Keratinocyte (primary cell): ENCODE measurements at regions not wholly inside any gene's neighbourhood (a gene's known extent, or its start where the extent isn't known, plus 50 kb on each side); places are given as distances from the start of the nearest gene placed in this dataset.
A peak's percentile ranks its signal among the peaks of the same experiment; 100 is the strongest.
"Not testable (repeated sequence)": the region's sequence is repeated elsewhere in the genome, so short reads cannot be mapped to it uniquely, and the experiment has no call there.

Experiments
- DNase-seq: peaks from one replicate; pipeline ENCODE4 v3.0.0-alpha.2; 2011; ENCODE audit warnings: low read depth, missing footprints, low spot score
- FAIRE-seq: peaks from 2 replicates; lab custom pipeline; 2011; peaks lifted over from hg19 to GRCh38; lab: Jason Lieb, UNC
- H2AFZ ChIP-seq: 2 replicates; pipeline ENCODE4 v1.6.0; 2012; ENCODE audit warnings: low read length, control low read depth, inconsistent platforms; ENCODE audit not compliant: control insufficient read depth
- H3K27ac ChIP-seq: 2 replicates; pipeline ENCODE4 v1.5.1; 2011; ENCODE audit warnings: low read length; ENCODE audit not compliant: control insufficient read depth, insufficient read depth
- H3K27me3 ChIP-seq: 3 replicates; pipeline ENCODE4 v1.6.0; 2011; ENCODE audit warnings: low read length; ENCODE audit not compliant: control insufficient read depth, insufficient read depth; ENCODE audit errors: extremely low read depth
- H3K36me3 ChIP-seq, 2 experiments: 2 replicates in 1 of 2; 3 replicates in 1 of 2; pipeline ENCODE4 v1.5.1; 2011; ENCODE audit warnings: low read length in 2 of 2, mild to moderate bottlenecking in 1 of 2; ENCODE audit not compliant: control insufficient read depth in 2 of 2, insufficient read depth in 2 of 2; ENCODE audit errors: extremely low read depth in 1 of 2
- H3K4me1 ChIP-seq: 3 replicates; pipeline ENCODE4 v1.5.1; 2011; ENCODE audit warnings: low read length; ENCODE audit not compliant: control insufficient read depth, insufficient read depth; ENCODE audit errors: extremely low read depth
- H3K4me2 ChIP-seq: 3 replicates; pipeline ENCODE4 v1.6.0; 2011; ENCODE audit warnings: low read depth, low read length; ENCODE audit not compliant: control insufficient read depth, insufficient read depth; ENCODE audit errors: extremely low read depth
- H3K4me3 ChIP-seq, 3 experiments: fragments of 200-600 bp in 1 of 3; sonication (generic) in 1 of 3; 2 replicates in 2 of 3; 3 replicates in 1 of 3; pipeline ENCODE4 v1.5.1; 2011 to 2016; ENCODE audit warnings: low read length in 3 of 3, mild to moderate bottlenecking in 3 of 3, control low read depth in 2 of 3, inconsistent platforms in 1 of 3, low read depth in 1 of 3, mixed read lengths in 1 of 3, mixed run types in 1 of 3, moderate library complexity in 1 of 3; ENCODE audit not compliant: control insufficient read depth in 2 of 3, insufficient read depth in 2 of 3; ENCODE audit errors: extremely low read depth in 1 of 3
- H3K79me2 ChIP-seq: 2 replicates; pipeline ENCODE4 v1.6.0; 2012; ENCODE audit warnings: low read length; ENCODE audit not compliant: control insufficient read depth, insufficient read depth
- H3K9ac ChIP-seq: 3 replicates; pipeline ENCODE4 v1.6.0; 2011; ENCODE audit warnings: low read length; ENCODE audit not compliant: control insufficient read depth, insufficient read depth; ENCODE audit errors: extremely low read depth
- H3K9me1 ChIP-seq: 3 replicates; pipeline ENCODE4 v1.6.0; 2011; ENCODE audit warnings: low read length; ENCODE audit not compliant: control insufficient read depth, insufficient read depth; ENCODE audit errors: extremely low read depth
- H3K9me3 ChIP-seq: 2 replicates; pipeline ENCODE4 v1.5.1; 2012; ENCODE audit warnings: low read depth, low read length; ENCODE audit not compliant: control insufficient read depth
- H4K20me1 ChIP-seq: 3 replicates; pipeline ENCODE4 v1.6.0; 2011; ENCODE audit warnings: low read length; ENCODE audit not compliant: control insufficient read depth, insufficient read depth; ENCODE audit errors: extremely low read depth
- EZH2 ChIP-seq: IDR thresholded peaks from one replicate; pipeline ENCODE4 v1.6.1; 2012; ENCODE audit warnings: inconsistent platforms, mild to moderate bottlenecking, low read length, moderate library complexity
- dilution Hi-C: fragments of 300-500 bp; cut with MboI; formaldehyde crosslinking; loops from one replicate; pipeline ENCODE4 v1.7.0; 2020; ENCODE audit warnings: low sequenced_read_pairs; ENCODE audit not compliant: extremely low pct_ligation_motif_present
- TF ChIP-seq, protein P1 (sequence below), 3 experiments: IDR thresholded peaks in 1 of 3; conservative IDR thresholded peaks in 1 of 3; optimal IDR thresholded peaks in 1 of 3; 2 replicates in 2 of 3; 3 replicates in 1 of 3; pipeline versions ENCODE3 to v1.5.1; 2011; ENCODE audit warnings: low read length in 3 of 3, mild to moderate bottlenecking in 3 of 3, moderate library complexity in 2 of 3, control low read depth in 1 of 3, inconsistent platforms in 1 of 3; ENCODE audit not compliant: insufficient read depth in 2 of 3; ENCODE audit errors: extremely low read depth in 1 of 3

DNA sequence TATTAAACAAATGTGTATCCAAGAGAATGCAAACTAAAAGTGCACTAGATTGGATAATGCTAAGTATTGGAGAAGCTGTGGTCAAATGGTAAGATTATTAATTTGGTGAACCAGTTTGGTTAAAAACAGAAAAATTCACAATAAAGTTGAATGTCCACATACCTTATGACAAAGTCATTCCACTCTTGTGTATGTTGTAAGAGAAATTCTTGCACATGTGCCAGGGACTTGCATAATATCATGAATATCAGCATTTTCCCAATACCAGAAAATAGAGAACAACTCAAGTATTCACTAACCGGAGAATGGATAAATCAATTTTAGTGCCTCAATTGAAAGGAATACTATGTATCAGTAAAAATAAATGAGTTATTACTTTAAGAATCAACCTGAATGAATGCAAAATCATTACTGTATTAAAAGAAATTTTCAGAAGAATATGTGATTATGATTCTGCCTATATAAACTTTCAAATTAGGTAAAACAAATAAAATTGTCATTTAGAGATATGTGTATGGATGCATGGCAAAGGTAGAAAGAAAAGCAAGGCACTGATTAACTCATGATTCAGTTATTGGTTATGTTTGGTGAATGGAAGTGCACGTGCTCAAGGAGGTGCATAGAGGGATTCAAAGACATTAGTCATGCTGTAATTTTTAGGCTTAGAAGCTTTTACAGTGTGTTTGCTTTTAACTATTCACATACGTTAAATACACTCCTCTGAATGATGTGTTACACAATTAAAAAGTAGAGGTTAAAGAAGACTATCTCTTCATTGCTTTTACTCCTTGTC is 217.4 kb upstream of the KCNK2 start:
- no peaks in the 10 kb centered on the region for H3K36me3 ChIP-seq
- peaks cover 10% of the 10 kb centered on the region for H3K4me1 ChIP-seq
- no peak for TF ChIP-seq EZH2
- TF ChIP-seq, protein P1, sequence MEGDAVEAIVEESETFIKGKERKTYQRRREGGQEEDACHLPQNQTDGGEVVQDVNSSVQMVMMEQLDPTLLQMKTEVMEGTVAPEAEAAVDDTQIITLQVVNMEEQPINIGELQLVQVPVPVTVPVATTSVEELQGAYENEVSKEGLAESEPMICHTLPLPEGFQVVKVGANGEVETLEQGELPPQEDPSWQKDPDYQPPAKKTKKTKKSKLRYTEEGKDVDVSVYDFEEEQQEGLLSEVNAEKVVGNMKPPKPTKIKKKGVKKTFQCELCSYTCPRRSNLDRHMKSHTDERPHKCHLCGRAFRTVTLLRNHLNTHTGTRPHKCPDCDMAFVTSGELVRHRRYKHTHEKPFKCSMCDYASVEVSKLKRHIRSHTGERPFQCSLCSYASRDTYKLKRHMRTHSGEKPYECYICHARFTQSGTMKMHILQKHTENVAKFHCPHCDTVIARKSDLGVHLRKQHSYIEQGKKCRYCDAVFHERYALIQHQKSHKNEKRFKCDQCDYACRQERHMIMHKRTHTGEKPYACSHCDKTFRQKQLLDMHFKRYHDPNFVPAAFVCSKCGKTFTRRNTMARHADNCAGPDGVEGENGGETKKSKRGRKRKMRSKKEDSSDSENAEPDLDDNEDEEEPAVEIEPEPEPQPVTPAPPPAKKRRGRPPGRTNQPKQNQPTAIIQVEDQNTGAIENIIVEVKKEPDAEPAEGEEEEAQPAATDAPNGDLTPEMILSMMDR (optimal IDR thresholded peaks at IDR 0.05 in 1 of 3, IDR thresholded peaks at IDR 0.05 in 1 of 3, conservative IDR thresholded peaks at IDR 0.05 in 1 of 3; ENCODE audit: extremely low read depth in 1 of 3, insufficient read depth in 2 of 3, low read length in 3 of 3) = no peak
- no peak overlapping the region for H3K4me3 ChIP-seq
- H3K27me3 ChIP-seq = no peaks in the 10 kb centered on the region
- dilution Hi-C loops = no loop called here
- H3K27ac ChIP-seq = no peak overlapping the region
- no peaks in the 10 kb centered on the region for H3K9me3 ChIP-seq
- DNase-seq (peak; percentile 33), FAIRE-seq (peak; percentile 5)
- no peak overlapping the region for H2AFZ ChIP-seq
- no peak overlapping the region for H3K4me2 ChIP-seq
- no peaks in the 10 kb centered on the region for H4K20me1 ChIP-seq
- no peaks in the 10 kb centered on the region for H3K9me1 ChIP-seq
- H3K9ac ChIP-seq = no peak overlapping the region
- H3K79me2 ChIP-seq = no peaks in the 10 kb centered on the region

DNA sequence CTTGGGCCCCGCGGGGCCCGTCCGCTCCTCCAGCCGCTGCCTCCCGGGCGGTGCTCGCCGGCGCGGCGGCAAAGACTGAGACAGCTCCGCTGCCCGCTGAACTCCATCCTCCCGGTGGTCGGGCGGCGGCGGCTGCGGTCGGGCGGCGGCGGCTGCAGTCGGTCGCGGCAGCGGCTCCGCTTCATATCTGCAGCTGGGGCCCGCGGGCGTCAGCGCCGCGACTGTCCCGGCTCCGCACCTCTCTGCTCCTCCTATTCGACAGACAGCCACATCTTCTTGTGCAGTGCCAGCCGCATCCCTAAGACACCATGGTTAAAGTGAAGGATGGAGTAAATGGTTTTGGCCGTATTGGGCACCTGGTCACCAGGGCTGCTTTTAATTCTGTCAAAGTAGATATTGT is 212.1 kb upstream of the KCNK2 start:
- H3K36me3 ChIP-seq, H3K9me3 ChIP-seq, H3K27me3 ChIP-seq, H2AFZ ChIP-seq, H3K4me3 ChIP-seq, dilution Hi-C loops, H3K4me1 ChIP-seq, H3K79me2 ChIP-seq, H3K4me2 ChIP-seq, H4K20me1 ChIP-seq, H3K9ac ChIP-seq, H3K27ac ChIP-seq, DNase-seq, H3K9me1 ChIP-seq, FAIRE-seq: not testable (repeated sequence)

DNA sequence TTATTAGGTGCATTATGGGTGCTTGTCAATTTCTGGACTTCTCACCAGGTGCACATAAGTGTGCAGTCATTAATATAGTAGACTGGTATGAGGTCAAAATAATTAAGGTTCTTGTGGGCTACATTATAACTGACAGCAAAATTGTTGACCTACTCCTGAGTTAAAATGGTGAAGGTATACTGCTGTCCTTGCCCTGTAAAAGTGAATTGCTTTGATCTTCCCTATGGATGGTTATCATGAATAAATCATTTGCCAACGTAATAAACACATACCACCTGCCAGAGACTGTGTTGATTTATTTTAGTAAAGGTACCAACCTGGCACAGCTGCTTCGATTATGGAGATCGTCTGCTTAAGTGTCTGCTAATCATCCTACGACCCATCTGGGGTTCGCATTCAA is 201.6 kb upstream of the KCNK2 start:
- H3K4me2 ChIP-seq = no peak overlapping the region
- no peak overlapping the region for H2AFZ ChIP-seq
- no peak overlapping the region for H3K4me3 ChIP-seq
- H3K4me1 ChIP-seq = no peaks in the 10 kb centered on the region
- no peaks in the 10 kb centered on the region for H3K79me2 ChIP-seq
- H3K9me3 ChIP-seq = no peaks in the 10 kb centered on the region
- H3K36me3 ChIP-seq = no peaks in the 10 kb centered on the region
- H3K9ac ChIP-seq = no peak overlapping the region
- TF ChIP-seq, protein P1 (optimal IDR thresholded peaks at IDR 0.05 in 1 of 3, IDR thresholded peaks at IDR 0.05 in 1 of 3, conservative IDR thresholded peaks at IDR 0.05 in 1 of 3; ENCODE audit: extremely low read depth in 1 of 3, insufficient read depth in 2 of 3, low read length in 3 of 3) = no peak
- no peak for TF ChIP-seq EZH2
- FAIRE-seq (no peak), DNase-seq (no peak)
- no peaks in the 10 kb centered on the region for H3K9me1 ChIP-seq
- no peak overlapping the region for H3K27ac ChIP-seq
- no peaks in the 10 kb centered on the region for H3K27me3 ChIP-seq
- dilution Hi-C loops = no loop called here
- no peaks in the 10 kb centered on the region for H4K20me1 ChIP-seq
